HPDE6-E6E7 (cell line): ENCODE measurements at regions not wholly inside any gene's neighbourhood (a gene's known extent, or its start where the extent isn't known, plus 50 kb on each side); places are given as distances from the start of the nearest gene placed in this dataset.

ENCODE experiments used
- DNase-seq: peaks from one replicate; pipeline ENCODE4 v3.0.0; 2011; ENCODE audit warnings: missing footprints; ENCODE audit errors: extremely low spot score

- DNase-seq = no peak
Observed at GRCh38 chr7:33852838-33853237, 52.5 kb upstream of the BMPER start.

DNA sequence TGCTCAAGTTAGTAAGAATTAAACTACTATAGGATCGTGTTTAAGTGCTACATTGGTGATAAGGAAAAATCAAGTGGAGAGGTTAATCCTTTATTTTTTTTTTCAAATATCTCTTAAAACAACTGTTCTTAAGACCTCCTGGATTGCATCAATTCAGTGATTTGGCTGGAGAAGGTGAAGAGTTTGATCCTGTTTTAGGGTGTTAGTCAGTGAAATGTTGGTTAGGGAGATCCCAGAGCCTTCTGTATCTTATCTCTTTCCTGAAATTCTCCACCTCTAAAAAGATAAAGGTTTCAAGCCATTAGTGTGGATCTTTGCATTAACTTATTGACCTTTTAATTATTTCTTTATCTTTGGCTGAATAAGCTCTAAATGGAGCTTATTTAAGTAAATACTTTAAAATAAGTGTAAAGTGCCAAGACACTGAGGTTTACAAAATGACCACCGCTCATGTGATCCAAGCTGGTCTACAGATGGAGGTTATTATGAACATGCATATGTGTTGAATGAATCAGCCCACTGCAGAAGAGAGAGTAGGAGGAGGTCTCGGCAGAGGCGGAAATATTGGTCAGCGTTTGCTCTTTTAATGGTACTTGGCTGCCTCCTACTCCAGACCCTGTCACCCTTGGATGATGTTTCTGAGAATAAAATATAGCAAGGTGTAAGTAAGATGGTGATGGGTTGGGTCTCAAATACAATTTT is 51.8 kb upstream of the BMPER start:
- DNase-seq = no peak

DNA sequence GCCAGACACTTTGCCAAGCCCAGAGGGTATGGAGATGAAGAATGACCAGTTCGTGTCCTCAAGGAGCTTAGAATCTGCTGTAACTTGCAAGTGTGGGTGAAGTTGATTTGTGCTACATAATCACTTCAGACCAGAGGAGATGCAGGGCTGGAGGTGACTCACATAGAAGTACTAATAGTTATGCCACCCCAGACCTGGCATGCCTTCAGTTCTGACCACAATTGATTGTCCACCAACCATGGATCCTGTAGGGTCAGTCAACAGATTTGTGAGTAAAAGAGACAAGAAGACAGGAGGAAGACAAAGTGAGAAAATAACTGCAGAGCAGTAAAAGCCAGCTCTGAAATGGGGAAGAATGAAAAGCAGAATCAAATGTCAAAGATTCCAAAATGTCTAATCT is 51.2 kb upstream of the BMPER start:
- DNase-seq = no peak

DNA sequence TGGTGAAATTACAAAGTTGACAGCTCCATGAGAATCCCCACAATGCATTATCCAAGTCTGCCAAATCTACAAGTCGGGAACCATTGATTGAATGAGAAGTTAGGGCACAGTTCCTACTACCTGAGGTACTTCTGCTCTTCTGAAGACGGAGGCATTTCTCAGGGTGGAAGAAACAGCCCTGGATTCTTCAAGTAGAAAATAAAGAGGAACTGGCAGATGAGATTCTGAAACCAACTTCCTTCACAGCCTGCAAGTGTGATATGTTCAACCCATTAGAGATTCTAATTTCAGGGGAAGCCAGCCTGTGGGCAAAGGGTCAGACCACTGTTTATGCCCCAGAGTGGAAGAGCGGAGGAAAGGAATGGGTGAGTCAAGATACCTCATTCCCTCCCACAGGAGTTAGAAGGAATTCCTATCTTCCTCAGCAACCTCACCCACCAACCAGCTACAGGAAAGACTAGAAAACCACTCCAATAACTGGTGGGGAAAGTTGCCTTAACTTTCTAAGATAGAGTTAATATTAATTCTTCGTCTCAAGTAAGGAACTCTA is 50.5 kb upstream of the BMPER start:
- DNase-seq = no peak
